Activated naive CD8-positive, alpha-beta T cell treated with anti-CD3 and anti-CD28 coated beads, Interleukin-2, amount 50 U/mL, for 16 hours (primary cell): ENCODE measurements at regions not wholly inside any gene's neighbourhood (a gene's known extent, or its start where the extent isn't known, plus 50 kb on each side); places are given as distances from the start of the nearest gene placed in this dataset.
"Not testable (repeated sequence)": the region's sequence is repeated elsewhere in the genome, so short reads cannot be mapped to it uniquely, and the experiment has no call there.

Experiments used
- DNase-seq: peaks from one replicate; pipeline ENCODE4 v3.0.0-alpha.2; 2020; ENCODE audit warnings: low read depth, low spot score

- no peak for DNase-seq
These were observed 1042.9 kb downstream of the UQCRFS1 start for GRCh38 chr19:28170066-28170465.

DNA sequence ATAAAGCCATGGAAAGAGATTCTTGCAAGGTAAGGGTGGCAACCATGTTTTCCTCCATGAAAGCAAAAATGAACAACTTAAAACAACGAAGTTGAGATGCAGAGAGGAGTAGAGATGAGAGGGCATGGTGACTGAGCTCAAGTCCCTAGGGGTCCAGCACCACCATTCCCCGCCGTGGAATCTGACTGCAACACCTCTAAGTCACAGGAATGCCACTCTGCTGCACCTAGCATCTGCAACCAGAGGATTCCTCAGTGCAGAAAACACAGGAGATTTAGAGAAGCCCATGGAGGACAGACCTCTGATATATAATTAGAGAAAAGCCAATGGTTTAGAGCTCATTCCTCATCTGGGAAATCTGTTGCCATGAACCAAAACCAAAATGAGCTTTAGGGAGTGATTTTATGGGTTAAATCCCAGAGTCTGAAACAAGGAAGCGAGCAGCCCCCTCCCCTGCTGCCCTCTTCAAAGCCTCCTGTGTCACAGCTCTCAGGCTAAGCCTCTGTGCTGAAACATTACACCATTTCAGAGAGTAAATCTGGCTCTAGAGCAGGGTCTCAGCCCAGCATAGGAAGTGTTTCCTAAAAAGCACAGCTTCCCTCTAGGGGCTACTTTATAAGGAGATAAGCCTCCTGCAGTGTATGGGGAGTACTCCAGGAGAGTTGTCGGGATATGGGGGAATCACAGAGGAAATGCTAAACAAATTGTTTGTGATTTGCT, 1043.6 kb downstream of the UQCRFS1 start:
- no peak for DNase-seq

DNA sequence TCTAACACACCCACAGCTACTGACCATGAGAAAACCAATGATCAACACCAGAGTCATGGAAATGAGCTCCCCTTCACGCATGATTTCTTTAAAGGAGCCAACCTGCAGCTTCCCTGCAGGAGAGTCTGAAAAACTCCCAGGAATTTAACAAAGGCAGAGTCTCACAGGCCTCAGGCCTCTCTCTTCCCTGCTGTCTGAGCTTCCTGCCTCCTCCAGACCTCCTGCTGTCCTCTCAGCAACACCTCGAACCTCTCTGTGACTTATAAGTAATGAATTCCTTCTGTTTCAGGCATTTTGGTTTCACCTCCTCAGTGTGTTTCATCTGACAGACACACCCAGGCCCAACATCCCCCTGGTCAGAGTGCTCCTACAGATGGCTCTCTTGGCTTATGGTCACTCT, 1044.4 kb downstream of the UQCRFS1 start:
- no peak for DNase-seq

DNA sequence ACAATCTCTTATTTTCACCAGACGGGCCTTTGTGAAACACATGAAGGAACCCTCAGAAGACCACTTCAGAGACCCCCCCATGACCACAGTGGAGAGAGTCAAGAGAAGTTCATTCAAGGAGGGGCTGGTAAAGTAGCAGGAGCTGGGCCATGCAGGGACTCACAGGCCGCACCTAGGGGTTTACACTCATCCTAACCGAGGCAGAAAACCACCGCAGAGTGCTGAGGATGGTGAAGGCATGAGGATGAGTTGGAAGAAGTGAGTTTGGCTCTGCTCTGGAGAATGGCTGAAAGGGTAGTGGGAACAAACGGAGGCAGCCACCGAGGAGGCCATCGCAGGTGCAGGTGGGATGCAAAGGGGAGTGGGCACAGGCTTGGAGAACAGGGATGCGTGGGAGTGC, 1046.9 kb downstream of the UQCRFS1 start:
- DNase-seq = no peak

- no peak for DNase-seq
These were observed 1048.7 kb downstream of the UQCRFS1 start for GRCh38 chr19:28164214-28164613.

- no peak for DNase-seq
These were observed 1053.9 kb downstream of the UQCRFS1 start for GRCh38 chr19:28159065-28159464.

DNA sequence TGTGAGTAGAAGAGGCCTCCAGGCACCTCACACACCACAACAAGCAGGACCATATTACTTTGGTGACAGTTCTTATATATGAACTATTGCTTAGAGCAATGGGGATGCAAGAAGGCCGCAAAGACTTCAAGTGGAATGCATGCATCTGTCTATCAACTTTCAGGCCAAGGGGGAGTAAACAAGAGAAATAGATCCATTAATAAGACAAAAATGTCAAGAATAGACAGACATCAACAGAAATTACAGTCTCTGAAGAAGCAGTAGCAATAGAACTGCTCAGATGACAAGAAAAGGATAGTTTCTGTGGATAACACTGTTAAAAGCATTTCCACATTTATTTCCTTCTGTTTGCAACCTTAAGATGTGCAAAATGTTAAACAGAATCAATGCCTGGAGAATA, 1057.7 kb downstream of the UQCRFS1 start:
- no peak for DNase-seq

DNA sequence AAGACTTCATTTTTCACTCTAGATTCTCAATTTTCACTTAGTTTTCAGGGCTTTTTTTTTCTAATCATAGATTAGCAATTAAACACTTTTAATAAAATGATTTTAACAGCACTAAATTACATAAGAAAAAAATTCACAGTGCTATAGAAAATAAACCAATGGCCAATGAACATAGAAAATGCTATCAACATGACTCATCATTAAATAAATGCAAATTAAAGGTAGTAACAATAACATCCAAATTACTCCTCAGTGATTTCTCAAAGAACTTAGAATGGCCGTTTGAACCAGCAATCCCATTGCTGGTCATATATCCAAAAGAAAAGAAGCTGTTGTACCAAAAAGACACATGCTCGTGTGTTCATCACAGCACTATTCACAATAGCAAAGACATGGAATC, 1058.9 kb downstream of the UQCRFS1 start:
- DNase-seq = no peak

- DNase-seq = no peak
These were observed 1059.8 kb downstream of the UQCRFS1 start for GRCh38 chr19:28153123-28153522.

- no peak for DNase-seq
These were observed 1060.8 kb downstream of the UQCRFS1 start for GRCh38 chr19:28152195-28152594.

DNA sequence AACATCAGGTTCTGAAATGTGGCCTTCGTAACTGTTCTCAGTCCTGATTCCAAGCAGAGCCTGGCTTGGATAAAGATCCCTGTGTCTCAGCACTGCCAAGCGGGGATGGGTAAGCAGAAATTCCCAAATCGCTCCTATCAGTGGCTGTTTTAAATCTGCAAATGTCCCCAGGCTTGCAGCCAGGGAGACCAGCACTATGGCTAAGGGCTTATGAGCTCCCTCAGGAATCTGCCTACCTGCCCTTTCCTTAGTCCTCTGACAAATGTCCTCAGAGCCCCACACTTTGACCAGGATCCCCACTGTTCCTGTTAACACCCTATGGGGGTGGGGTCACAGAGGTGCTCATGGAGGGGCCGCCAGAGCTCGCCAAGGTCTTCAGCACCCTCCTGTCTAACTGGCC, 1062.8 kb downstream of the UQCRFS1 start:
- no peak for DNase-seq

DNA sequence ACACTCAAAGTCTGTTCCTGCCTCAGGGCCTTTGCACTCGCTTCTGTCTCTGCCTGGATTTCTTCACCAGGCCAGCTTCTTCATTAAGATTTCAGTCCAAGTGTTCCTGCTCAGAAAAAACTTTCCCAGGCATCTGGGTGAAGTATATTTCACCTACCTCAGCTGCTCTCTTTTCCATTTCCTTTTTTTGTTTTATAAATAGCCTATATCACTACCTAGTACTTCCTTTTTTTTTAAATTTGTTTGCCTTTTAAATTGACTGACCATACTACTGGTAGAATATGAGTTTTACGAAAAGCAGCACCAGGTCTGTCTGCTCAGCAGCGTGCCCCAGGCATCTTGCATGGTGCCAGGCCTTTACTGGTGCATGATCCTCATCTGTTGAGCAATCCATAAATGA, 1064.4 kb downstream of the UQCRFS1 start:
- DNase-seq = no peak

DNA sequence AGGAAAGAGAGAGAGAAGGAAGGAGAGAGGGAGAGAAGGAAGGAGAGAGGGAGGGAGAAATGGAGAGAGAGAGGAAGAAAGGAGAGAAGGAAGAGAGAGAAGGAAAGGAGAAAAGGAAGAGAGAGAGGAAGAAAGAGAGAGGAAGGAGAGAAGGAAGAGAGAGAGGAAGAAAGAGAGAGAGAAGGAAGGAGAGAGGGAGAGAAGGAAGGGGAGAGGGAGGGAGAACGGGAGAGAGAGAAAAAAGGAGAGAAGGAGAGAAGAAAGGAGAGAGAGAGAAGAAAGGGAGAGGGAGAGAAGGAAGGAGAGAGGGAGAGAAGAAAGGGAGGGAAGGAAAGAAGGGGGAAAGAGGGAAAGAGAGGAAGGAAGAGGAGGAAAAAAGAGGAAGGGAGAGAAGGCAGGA, 1070.7 kb downstream of the UQCRFS1 start:
- DNase-seq = no peak

DNA sequence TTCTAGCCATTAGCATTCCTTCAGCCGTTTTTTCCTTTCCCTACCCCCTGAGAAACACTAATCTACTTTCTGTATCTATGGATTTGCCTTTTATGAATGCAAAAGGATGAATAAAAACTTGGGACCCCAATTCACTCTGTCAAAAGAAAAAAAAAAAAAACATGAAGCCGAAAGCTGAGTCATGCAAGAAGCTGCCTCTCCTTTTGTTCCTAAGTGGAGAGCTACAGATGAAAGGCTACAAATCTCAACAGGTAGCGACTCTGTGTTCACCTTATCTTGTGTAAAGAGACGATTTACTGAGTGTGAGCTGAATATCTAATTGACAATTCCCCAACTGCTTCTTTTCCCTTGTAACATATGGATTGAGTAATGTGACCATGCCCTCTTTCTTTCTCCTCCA, 1072.8 kb downstream of the UQCRFS1 start:
- DNase-seq = no peak

DNA sequence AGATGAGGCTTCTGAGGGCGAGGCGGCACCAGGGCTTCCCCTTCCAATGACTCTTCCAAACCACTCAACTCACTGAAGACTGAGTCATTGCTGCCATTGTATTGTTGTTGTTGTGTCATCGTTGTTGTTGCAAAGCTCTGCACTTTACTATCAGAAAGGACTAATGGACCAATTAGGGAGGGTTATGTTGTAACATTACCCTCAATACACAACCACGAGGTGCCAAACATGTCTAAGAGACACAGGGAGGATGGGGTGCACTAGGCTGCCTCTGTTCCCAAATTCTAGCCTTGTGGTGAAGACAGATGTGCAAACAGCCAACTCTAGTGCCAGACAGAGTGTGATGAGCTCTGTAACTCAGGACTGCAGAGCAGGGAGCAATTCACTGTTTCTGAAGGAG, 1075.2 kb downstream of the UQCRFS1 start:
- DNase-seq = no peak

DNA sequence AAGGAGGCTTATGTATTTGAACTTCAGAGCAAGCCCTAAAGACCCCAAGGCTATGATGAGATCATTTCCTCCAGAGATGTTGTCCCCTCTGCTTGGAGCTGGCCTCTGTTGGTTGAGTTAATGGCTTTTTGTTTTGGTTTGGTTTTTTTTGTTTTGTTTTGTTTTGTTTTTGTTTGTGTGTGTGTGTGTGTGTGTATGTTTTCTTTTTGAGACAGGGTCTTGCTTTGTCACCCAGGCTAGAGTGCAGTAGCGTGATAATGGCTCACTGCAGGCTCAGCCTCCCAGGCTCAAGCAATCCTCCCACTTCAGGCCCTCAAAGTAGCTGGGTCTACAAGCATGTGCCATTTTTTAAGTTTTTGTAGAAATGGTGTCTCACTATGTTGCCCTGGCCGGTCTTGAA, 1076.2 kb downstream of the UQCRFS1 start:
- no peak for DNase-seq

DNA sequence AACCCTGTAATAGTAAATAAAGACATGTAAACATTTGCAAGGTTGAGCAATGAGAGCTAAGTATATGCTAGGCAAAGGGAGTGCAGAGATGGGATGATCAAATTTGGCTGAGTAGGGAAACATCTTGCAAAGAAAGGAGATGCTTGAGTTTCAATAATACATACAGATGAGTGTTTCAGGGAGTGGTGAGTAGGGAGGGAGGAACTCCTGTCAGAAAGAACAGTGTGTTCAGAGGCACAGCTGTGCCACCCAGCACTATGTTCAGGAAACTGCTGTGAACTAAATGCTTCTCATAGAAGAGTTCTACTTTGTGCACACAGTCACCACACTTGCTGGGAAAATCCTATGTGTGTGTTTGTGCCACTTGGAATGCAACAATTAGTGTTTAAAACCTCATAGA, 1077.1 kb downstream of the UQCRFS1 start:
- DNase-seq = no peak

DNA sequence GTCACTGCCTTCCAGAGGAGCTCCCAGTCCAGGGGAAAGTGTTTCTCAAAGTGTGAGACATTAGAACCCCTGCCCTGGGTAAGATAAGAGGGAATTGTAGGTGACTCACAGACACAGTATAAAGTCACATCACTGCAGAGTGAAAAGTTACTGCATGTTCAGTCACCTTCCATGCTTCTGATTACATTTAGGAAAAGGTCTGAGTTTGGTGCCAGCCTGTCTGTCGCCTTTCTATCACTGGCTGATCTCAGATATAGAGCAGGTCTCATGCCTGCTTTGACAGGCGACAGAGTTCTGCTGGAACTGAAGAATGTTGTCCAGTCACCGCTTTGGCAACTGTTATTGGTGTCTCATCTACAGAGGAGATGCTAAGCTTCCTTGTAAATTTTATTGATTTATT, 1078.6 kb downstream of the UQCRFS1 start:
- DNase-seq = no peak

GRCh38 chr19:28130881-28131280, 1082.1 kb downstream of the UQCRFS1 start:
- DNase-seq = not testable (repeated sequence)

DNA sequence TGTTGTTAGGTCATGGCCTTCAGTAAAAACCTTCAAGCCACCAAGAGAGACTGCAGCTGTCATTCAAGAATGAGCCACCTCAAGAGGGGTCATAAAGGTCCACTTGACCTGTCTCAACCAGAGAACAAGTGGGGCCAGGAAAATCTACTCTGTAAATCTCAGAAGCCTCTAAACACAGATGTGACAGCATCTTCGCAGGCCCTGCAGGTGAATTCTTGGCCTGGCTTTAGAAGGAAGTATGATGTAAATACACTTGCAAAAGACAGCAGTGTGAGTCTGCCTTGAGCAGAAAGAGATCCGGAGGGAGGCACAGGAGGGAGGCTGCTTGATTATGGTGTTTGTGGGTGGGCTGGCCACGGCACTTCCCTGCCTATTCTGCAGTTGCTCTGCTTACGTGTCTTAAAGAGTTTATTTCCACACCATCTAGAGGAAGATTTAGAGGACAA, 1082.9 kb downstream of the UQCRFS1 start:
- DNase-seq = no peak

DNA sequence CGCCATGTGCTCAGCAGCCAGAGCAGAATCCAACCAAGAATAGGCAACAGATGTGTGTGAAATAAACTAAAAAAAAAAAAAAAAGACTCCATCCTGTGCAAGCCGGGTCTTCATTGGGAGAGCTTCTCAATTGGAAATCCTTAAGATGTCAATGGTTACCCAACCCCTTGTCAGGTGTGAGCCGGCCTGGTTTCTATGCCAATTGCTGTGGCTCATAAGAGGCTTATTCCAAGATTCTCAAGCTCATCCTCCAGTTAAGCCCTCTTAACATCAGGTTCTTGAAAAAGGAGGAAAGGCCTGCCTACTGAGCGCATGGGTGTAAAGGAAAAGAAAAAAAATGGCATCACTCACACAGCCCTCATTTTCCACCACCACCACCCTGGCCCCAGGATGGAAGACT, 1084.6 kb downstream of the UQCRFS1 start:
- no peak for DNase-seq

GRCh38 chr19:28126135-28126898, 1086.6 kb downstream of the UQCRFS1 start:
- DNase-seq = no peak

- no peak for DNase-seq
These were observed 1090.2 kb downstream of the UQCRFS1 start for GRCh38 chr19:28122734-28123133.
